Left ventricle myocardium inferior (tissue), 1 donor: ENCODE measurements at regions not wholly inside any gene's neighbourhood (a gene's known extent, or its start where the extent isn't known, plus 50 kb on each side); places are given as distances from the start of the nearest gene placed in this dataset.

ENCODE experiments used
- DNase-seq: peaks from one replicate; pipeline ENCODE4 v3.0.0-alpha.2; 2020
- H3K27ac ChIP-seq: fragments of 200-600 bp; replicated peaks from 2 replicates; pipeline ENCODE4 v1.8.0; 2021
- H3K27me3 ChIP-seq: fragments of 200-600 bp; 2 replicates; pipeline ENCODE4 v1.8.0; 2021; ENCODE audit warnings: low read depth
- H3K36me3 ChIP-seq: fragments of 200-600 bp; 2 replicates; pipeline ENCODE4 v1.8.0; 2021
- H3K4me1 ChIP-seq: fragments of 200-600 bp; 2 replicates; pipeline ENCODE4 v1.8.0; 2021
- H3K4me3 ChIP-seq: fragments of 200-600 bp; 2 replicates; pipeline ENCODE4 v1.8.0; 2021; ENCODE audit warnings: mild to moderate bottlenecking, moderate library complexity
- H3K9me3 ChIP-seq: fragments of 200-600 bp; replicated peaks from 2 replicates; pipeline ENCODE4 v1.8.0; 2021
- intact Hi-C: fragments of 100-400 bp; cut with micrococcal nuclease; formaldehyde crosslinking; loops from one replicate; pipeline ENCODE4 v1.11.0; 2022
- TF ChIP-seq, protein P1 (sequence below): fragments of 200-600 bp; IDR thresholded peaks from 2 replicates; pipeline ENCODE4 v1.8.0; 2021; ENCODE audit warnings: antibody characterized with exemption, mild to moderate bottlenecking, borderline replicate concordance
- donor health status: DM: no; HTN: yes; CAD: no; lungs with severe emphysema.

GRCh38 chr16:56063111-56063510 is 128.2 kb upstream of the GNAO1 start:
- H3K36me3 ChIP-seq, result no peaks in the 10 kb centered on the region
- TF ChIP-seq, protein P1, sequence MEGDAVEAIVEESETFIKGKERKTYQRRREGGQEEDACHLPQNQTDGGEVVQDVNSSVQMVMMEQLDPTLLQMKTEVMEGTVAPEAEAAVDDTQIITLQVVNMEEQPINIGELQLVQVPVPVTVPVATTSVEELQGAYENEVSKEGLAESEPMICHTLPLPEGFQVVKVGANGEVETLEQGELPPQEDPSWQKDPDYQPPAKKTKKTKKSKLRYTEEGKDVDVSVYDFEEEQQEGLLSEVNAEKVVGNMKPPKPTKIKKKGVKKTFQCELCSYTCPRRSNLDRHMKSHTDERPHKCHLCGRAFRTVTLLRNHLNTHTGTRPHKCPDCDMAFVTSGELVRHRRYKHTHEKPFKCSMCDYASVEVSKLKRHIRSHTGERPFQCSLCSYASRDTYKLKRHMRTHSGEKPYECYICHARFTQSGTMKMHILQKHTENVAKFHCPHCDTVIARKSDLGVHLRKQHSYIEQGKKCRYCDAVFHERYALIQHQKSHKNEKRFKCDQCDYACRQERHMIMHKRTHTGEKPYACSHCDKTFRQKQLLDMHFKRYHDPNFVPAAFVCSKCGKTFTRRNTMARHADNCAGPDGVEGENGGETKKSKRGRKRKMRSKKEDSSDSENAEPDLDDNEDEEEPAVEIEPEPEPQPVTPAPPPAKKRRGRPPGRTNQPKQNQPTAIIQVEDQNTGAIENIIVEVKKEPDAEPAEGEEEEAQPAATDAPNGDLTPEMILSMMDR, result no peak
- H3K9me3 ChIP-seq, result no peaks in the 10 kb centered on the region
- DNase-seq, result no peak
- H3K4me3 ChIP-seq, result no peak overlapping the region
- no peaks in the 10 kb centered on the region for H3K4me1 ChIP-seq
- intact Hi-C loops, result no loop called here
- H3K27me3 ChIP-seq, result no peaks in the 10 kb centered on the region
- H3K27ac ChIP-seq, result no peak overlapping the region

- TF ChIP-seq, protein P1, result no peak
- no peaks in the 10 kb centered on the region for H3K27me3 ChIP-seq
- no peak for DNase-seq
- no peaks in the 10 kb centered on the region for H3K36me3 ChIP-seq
- no peaks in the 10 kb centered on the region for H3K9me3 ChIP-seq
- H3K27ac ChIP-seq, result no peak overlapping the region
- no peaks in the 10 kb centered on the region for H3K4me1 ChIP-seq
- intact Hi-C loops, result no loop called here
- no peak overlapping the region for H3K4me3 ChIP-seq
These were observed 134.1 kb upstream of the GNAO1 start for GRCh38 chr16:56057151-56057550.

DNA sequence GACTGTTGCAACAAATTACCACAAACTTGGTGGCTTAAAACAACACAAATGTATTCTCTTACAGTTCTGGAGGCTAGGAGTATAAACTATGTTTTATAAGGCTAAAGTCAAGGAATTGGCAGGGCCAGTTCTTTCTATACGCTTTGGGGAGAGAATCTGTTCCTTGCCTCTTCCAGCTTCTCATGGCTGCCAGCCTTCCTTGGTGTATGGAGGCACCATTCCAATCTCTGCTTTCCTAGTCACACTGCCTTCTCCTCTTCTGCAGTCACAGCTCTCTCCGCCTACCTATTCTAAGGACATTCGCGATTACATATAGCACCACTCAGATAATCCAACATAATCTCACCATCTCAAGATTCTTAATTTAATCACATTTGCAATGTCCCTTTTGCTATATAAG is 140.4 kb upstream of the GNAO1 start:
- DNase-seq, result no peak
- Histone ChIP-seq H3K4me1 (peaks cover 16% of the 10 kb centered on the region), H3K27ac (no peak overlapping the region)

GRCh38 chr16:56048425-56049105 is 142.7 kb upstream of the GNAO1 start:
- DNase-seq, result no peak
- Histone ChIP-seq H3K4me1 (peaks cover 16% of the 10 kb centered on the region), H3K36me3 (no peaks in the 10 kb centered on the region), H3K4me3 (no peak overlapping the region), H3K27ac (peak overlapping the region; percentile 67), H3K9me3 (no peaks in the 10 kb centered on the region), H3K27me3 (no peaks in the 10 kb centered on the region)
- TF ChIP-seq, protein P1, result no peak
- intact Hi-C loops, result no loop called here

More for the DNA sequence above, 140.4 kb upstream of the GNAO1 start:
- H3K36me3 ChIP-seq, result no peaks in the 10 kb centered on the region
- no peak overlapping the region for H3K4me3 ChIP-seq
- H3K9me3 ChIP-seq, result no peaks in the 10 kb centered on the region
- TF ChIP-seq, protein P1, result no peak
- no peaks in the 10 kb centered on the region for H3K27me3 ChIP-seq
- intact Hi-C loops, result no loop called here

DNA sequence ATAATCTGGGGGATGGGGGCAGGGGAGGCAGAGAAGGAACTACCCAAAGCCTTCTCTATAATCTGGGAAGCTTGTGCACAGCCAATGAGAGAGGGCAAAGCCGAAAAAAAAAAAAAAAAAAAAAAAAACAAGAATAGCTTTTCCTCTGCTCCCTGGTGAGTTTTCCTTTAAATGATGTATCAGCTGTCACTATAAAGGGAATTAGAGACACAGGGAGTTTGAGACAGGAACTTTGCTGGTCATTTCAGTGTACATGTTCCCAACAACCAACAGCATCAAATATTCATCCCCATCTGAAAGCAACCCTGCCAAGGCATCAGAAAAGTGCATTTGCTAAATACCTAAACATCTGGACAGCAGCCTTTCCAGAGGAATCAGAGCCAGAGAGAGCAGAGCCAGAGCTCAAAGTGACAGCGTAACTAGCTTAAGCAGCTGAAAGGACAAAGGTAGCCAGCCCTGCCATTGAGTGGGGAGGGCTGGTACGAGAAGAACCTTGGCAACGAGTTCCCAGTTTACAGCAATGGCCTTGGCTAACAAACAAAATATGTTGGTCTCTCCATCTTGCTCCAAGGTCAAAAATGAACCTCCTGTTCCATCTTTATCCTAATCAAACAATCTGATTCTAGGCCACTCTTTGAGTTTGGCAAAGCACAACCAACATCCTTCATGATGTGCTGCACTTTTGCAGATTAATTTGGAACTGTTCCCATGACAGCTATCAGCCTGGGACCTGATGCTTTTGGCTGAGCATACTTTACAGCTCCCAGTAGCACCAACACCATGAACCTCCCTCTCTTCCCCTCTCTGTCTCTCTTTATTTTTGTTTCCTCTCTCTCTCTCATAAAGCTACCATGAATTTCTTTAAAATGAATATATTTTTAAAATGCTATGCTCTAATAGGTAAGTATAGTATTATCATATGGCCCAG is 143.7 kb upstream of the GNAO1 start:
- H3K9me3 ChIP-seq, result no peaks in the 10 kb centered on the region
- no peaks in the 10 kb centered on the region for H3K27me3 ChIP-seq
- DNase-seq, result peak; percentile 34
- H3K4me3 ChIP-seq, result no peak overlapping the region
- H3K36me3 ChIP-seq, result no peaks in the 10 kb centered on the region
- H3K27ac ChIP-seq, result peak overlapping the region; percentile 67
- intact Hi-C loops, result no loop called here
- peaks cover 16% of the 10 kb centered on the region for H3K4me1 ChIP-seq
- TF ChIP-seq, protein P1, result no peak
